ENCODE measurements at regions not wholly inside any gene's neighbourhood (a gene's known extent, or its start where the extent isn't known, plus 50 kb on each side); places are given as distances from the start of the nearest gene placed in this dataset.

- DNase-seq (ENCODE audit: low read depth in 2 of 2): peak; percentile 82
Measured at GRCh38 chr17:13736916-13737315, 135.2 kb upstream of the HS3ST3A1 start.

- DNase-seq (ENCODE audit: low read depth in 2 of 2): no peak
Measured at GRCh38 chr17:13740686-13741085, 139.0 kb upstream of the HS3ST3A1 start.

- DNase-seq (ENCODE audit: low read depth in 2 of 2): no peak
Measured at GRCh38 chr17:13741744-13742143, 140.0 kb upstream of the HS3ST3A1 start.

- DNase-seq (ENCODE audit: low read depth in 2 of 2): no peak
Measured at GRCh38 chr17:13743906-13744305, 142.2 kb upstream of the HS3ST3A1 start.

DNA sequence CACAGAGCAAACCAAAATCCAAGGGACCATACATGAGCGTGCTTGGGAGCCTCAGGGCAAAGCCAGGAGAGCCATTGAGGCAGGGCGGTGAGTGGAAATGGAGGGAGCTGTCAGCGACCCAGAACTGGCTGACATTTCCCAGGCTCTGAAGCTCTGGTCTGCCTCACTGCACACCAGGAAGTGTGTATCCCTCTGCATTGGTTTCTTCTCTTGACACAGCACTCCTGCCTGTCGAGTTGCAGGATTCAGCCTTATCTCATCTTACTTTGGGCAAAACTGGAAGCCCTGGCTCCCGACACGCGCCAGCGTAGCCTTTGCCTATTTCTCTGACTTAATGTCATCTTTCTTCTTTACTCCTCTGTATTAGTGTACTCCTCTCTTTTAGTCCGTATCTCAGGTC is 144.7 kb upstream of the HS3ST3A1 start:
- DNase-seq (ENCODE audit: low read depth in 2 of 2): no peak

DNA sequence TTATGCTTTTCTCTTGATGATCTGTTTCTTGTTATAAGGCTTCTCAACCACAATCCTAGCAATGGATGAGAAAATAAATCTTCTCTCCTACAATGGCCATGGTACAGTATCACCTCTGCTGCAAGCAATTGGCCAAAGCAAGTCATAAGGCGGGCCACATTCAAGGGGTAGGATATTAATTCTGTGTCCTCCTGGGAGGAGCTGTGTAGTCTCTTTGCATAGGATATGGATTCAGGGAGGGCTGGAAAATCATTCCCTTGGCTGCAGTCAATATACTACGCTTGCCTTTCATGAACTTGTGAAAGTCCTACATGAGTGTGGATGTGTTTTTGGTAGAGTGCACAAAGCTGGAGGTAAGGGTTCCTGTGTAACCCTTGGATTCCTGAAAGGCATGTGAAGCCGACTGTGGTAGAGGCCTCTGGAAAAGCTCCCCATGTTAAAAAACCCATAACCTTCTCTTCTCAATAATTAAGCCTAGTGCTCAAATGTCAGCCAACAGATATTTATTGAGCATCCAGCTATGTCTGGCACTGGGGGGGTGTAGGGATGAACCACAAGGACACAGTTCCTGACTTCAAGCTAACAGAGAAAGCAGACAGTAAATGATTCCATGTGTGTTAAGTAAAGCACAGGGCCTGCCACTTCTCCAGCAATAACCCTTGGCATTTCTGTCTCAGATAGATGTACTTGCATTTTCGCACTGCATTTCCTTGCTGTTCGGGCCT is 147.6 kb upstream of the HS3ST3A1 start:
- DNase-seq (ENCODE audit: low read depth in 2 of 2): peak in 1 of 2 experiments; percentile 60

DNA sequence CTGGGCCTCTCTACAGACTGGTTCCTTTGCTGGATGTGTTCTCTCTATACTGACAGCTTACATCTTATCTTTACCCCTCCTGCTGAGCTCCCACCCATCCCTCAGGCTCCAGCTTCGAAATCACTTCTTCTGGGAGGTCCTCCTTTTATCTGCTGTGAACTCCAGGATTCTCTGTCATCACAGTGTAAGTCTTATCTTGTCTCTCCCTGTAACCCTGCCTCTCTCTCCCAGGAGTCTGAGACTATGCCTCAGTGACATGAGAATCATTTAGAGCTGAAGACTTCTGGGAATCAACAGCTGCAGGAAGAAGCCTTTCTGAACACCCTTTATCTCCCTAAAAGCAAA is 148.1 kb upstream of the HS3ST3A1 start:
- DNase-seq (ENCODE audit: low read depth in 2 of 2): no peak

DNA sequence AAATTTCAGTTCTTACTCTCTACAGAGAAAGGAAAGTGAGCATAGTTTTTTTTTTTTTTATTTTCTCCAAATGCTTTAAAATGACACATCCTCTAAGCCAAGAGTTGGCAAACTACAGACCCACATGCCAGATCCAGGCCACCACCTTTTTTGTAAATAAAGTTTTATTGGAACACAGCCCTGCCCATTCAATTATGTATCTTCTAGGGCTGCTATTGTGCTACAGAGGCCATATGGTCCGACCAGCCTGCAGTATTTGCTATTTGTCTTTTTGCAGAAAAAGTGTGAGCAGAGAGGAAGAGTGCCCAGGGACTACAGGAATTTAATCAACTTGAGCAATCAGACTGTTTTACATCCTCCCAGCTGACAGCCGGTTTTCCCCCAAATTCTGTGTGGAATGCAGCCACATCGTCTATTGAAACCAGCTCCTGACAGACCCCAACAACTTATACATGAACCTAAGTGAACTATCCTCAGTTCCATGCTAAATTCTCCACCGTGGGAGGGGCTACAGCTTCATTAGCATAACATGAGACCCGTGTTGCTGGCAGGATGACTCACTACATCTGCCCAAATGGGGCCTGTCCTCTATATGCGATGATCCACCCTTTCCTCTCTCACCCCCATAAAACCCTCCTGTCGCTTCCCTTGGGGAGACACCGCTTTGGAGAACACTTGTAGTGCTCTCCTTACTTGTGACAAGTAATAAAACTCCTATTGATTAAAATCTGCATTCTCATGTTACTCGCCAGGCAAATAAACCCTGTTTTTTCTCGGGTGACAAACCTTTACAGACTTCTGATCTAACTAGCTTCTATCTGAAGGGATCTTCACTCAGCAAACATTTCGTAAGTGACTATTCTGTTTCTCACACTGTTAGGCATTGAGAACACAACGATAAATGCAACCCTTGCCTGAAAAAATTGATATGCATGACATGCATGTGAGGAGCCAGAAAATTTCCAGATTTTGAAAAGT is 149.4 kb upstream of the HS3ST3A1 start:
- peak; percentile 76 to 85 for DNase-seq (ENCODE audit: low read depth in 2 of 2)

DNA sequence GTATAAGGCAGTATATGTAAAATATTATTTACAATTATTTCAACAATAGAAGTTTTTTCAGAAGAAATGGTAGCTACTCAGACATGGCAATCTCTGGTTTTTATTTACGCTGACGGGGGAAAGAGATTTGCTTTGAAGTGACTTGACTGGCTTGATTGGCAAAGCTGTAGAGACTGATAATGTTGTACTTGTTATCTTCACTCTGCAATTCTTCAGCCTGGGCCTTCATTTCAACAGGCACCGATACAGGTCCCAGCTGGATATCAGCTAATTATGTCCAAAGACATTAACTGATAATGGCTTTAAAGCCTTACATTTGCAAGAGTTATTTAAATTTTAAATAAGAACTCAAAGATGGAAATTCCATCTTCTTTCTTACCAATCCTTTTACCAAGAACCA is 151.4 kb upstream of the HS3ST3A1 start:
- no peak for DNase-seq (ENCODE audit: low read depth in 2 of 2)

DNA sequence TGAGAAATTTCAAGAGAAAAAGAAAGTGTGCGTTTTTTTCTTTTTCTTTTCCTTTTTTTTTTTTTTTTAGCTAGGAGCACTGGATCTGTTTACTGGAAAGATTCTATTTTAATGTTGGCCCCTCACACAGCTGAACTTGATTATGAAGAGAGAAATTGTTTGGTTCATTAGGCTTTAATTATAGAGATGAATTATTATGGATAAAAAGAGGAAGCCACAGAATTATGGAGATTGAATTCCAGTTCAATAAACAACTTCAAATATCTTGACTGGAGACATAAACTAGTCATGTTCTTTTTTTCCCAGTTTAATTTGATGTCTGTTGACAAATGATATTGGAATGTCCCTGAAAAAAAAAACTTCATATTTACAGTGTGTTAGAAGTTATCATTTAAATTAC is 152.0 kb upstream of the HS3ST3A1 start:
- no peak for DNase-seq (ENCODE audit: low read depth in 2 of 2)

- DNase-seq (ENCODE audit: low read depth in 2 of 2): no peak
Measured at GRCh38 chr17:13755851-13756250, 154.1 kb upstream of the HS3ST3A1 start.

GRCh38 chr17:13756763-13757162 is 155.0 kb upstream of the HS3ST3A1 start:
- DNase-seq (ENCODE audit: low read depth in 2 of 2): no peak

DNA sequence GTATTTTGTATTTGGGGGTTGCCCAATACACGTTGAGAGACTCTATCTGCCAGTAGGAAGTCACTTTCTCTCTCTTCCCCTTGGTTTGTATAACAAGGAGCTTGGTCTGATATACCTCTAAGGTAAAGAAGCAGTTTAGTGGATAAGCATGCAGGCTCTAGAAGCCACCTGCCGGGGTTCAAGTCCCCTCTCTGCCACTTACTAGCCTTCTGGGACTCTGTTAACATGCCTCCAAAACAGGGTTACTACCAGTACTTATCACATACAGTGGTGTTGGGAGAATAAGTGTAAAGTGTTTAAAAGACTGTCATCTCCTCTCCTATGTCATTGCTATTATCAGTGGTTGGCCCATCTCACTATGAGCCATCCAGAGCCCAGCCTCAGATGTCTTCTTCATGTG is 156.1 kb upstream of the HS3ST3A1 start:
- no peak for DNase-seq (ENCODE audit: low read depth in 2 of 2)

DNA sequence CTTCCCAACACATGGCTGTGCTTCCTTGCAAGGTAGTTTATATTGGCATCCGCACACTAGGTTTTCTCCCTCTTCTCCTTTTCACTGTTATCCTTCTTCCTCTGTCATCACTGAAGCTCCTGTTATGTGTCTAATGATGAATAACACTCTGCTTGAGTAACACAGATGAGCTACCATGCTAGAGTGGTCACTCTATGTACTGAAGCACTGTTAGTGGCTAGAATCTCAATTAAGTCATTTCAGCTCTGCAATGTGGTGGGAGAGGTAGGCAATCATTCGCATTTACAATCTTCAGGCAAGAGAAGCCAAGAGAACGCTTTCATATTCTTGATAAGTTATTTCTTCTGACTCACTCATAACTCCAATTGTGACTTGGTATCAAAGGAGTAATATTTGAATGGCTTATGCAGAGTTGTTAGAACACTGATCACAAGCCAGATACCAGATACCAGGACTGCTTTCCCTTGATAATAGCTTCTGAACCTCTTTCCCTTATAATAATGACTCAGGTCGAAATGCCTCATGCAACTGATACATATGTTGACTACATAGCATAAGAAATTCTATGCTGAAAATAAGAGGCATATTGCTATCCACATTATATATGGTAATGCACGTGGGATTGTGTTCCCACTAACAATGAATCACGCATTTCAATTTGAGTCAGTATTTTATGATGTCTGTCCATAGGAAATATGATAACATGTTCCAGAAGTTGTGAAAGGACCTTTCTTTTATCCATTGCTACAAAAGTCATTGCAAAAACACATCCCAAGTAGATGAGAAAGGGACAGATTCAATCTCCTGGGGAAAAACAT is 158.0 kb upstream of the HS3ST3A1 start:
- no peak for DNase-seq (ENCODE audit: low read depth in 2 of 2)

DNA sequence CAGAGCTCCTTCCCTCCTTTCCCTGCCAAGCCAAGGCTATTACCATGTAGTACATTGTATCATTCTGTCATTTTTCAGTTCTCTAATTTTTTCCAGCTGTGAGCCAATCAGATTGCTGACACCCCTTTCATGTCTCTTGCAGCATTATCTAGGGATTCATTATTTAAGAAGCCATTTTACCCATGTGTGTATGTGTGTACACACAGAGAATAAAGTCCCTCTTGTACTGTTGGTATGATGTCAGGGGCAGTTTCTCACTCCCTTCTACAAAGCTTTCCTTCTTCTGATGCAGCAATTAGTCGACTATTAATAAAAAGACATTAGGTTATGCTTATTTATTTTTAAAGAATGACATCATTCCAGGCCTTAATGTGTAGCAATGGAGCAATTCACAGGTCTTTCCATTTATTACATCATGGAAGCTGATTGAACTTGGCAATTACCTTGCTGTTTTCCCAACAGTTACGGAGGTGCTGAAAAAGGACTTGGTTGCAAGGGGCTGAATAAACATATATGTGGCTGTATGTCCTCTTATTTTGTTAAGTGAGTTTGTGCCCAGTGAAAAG is 159.4 kb upstream of the HS3ST3A1 start:
- no peak for DNase-seq (ENCODE audit: low read depth in 2 of 2)

DNA sequence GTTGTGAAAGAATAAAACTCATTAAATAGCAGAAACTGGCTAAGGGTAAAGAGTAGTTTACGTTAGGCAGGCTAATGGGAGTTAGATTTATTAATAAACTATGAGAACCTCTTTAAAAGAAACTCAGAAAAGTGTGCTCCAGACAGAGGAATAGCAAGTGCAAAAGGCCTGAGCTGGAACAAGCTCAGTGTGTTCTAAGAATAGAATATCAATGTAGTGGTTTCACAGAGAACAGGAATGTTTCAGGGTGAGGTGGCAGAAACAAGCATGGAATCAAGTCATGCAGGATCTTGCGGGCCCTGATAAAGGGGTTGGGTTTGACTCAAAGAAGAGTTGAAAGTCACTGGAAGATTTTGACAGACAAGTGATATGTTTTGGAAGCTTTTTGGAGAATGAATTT is 164.0 kb upstream of the HS3ST3A1 start:
- no peak for DNase-seq (ENCODE audit: low read depth in 2 of 2)

DNA sequence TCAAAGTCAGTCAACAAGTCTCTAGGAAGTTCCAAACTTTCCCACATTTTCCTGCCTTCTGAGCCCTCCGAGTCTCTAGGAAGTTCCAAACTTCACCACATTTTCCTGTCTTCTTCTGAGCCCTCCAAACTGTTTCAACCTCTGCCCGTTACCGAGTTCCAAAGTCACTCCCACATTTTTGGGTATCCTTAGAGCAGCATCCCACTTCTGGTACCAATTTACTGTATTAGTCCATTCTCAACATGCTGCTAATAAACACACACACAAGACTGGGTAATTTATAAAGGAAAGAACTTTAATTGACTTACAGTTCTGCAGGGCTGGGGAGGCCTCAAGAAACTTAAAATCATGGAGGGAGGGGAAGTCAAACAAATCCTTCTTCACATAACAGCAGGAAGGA is 169.0 kb upstream of the HS3ST3A1 start:
- no peak for DNase-seq (ENCODE audit: low read depth in 2 of 2)

DNA sequence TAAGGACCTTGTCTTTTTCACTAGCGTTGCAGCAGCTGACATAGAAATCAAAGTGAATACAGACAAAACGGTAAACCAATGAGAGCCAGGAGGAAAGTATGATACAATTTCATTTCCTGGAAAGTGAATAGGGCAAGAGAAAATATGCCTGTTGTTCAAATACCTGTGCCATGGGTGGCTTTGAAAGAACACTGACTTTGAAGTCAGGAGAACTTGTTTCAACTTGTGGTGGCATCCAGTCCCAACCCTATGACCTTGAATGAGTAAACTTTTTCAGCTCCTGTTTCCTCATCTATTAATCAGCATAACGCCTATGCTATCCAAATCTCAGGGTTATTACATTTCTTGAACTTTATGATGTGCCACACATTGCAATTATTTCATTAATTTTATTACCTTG is 173.7 kb upstream of the HS3ST3A1 start:
- DNase-seq (ENCODE audit: low read depth in 2 of 2): no peak

DNA sequence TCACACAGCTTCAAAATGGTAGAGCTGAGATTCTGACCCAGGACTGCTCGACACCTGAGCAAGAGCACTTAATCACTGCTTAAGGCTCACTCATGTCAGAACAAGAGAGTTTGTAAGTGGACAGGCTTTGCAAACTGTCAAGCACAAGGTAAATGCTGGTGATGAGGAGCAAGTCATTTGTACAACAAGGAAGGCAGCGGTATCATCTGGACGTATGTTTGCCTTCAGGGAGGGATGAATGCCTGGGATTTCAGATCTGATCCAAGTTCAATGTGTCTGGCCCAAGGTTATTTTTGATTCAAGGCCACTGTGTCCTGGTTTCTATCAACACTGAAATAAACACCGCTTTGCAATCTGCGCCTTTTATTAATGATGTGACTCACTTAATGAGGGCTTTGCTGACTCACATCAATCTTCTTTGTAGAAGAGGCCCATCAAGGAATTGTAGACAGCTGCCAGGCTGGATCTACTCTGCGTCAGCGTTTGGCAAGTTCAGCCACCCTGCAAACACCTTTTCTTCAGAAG is 174.4 kb upstream of the HS3ST3A1 start:
- peak; percentile 53 for DNase-seq (ENCODE audit: low read depth in 2 of 2)

DNA sequence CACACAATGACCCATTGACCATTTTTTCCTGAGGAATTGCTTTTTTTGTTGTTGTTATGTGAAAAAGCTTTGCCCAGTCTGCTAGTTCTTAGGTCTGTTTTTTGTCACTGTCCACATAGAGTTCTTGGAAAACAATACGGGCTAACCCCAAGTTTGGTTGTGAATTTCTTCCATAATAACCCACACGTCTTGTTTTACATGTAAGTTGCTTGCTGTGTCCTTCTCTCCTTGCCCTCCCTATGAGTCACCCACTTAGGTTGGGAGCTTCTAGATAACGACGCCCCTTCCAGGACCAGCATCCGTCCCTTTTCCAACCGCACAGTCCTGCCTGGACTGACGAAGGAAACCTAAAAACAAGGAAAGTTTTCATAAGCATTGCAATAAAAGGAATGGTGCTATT is 175.3 kb upstream of the HS3ST3A1 start:
- no peak for DNase-seq (ENCODE audit: low read depth in 2 of 2)

- DNase-seq (ENCODE audit: low read depth in 2 of 2): no peak
Measured at GRCh38 chr17:13784434-13785095, 182.8 kb upstream of the HS3ST3A1 start.
